ENCODE measurements at regions not wholly inside any gene's neighbourhood (a gene's known extent, or its start where the extent isn't known, plus 50 kb on each side); places are given as distances from the start of the nearest gene placed in this dataset.

DNA sequence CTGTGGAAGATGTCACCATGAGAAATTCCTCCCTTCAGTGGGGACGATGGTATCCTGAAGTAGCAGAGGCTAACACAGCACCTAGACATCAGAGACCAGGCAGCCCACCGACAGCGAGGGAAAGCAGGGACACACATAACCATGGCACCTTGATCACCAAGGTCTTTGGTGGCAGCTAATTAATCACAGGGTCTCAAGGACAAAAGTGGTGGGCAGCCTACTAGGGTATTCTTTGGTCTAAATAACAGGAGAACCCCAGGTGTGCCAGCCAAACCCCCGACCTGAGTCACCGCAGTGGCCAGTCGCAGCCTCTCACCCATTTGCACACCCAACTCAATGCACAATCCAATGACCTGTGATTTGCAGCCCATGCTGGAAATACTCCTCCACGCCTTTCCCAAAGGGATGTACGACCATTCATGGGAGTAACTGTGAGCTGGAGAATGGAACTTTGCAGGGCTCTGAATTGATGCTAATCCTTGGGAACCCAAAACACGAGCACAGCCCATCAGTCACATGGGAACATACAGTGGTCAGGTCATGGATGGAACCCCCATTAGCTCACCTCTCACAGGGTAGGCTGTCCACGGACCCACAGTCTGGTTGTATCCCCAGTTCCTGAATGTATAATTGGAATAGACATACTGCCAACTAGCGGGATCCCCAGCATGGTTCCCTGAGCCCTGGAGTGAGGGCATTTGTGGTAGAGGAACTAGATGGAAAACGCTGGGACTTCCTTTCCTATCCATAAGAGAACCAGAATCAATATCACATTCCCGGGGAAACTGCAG is 58.7 kb upstream of the C14orf180 start:
- no peak for DNase-seq

DNA sequence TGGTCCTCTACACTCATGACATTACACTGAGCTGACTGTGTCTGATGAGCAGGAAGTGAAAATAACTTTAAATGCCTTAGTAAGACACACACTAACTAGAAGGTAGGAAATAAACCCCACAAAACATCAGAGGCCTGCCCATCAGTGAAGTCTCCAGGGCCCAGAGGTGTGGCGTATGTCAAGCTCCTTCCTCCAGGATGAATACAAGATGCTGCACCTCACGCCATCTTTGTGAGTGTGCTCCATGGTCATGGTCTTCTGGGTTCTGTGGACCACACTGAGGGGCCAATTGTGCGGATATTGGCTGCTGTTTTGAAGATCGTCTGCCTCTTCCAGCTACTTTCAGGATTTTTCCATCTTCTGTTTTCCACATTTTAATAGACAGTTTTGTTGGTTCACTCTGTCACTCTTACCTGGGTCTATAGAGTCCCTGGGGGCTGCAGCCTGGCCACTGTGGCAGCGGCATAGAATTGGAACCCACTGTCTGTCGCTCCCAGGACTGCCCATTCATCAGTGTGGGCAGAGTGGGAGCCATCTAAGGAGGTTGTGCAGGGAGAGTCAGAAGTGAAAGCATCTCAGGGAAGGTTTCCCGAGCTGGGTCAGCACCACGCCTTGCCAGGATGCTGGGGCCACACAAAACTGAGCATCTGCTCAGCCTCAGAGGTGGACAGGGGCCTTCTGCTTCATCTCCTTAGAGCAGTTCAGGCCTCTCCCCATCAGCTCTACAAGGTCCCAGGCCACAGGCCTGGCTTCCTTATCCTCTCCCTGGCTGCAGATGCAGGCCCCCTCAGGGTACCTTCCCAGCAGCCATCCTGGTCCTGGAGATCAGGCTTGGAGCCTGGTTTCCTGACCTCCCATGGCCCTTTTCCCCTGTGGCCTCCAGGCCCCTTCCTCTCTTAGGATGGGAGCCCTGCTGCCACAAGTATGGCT is 57.5 kb upstream of the C14orf180 start:
- no peak for DNase-seq

DNA sequence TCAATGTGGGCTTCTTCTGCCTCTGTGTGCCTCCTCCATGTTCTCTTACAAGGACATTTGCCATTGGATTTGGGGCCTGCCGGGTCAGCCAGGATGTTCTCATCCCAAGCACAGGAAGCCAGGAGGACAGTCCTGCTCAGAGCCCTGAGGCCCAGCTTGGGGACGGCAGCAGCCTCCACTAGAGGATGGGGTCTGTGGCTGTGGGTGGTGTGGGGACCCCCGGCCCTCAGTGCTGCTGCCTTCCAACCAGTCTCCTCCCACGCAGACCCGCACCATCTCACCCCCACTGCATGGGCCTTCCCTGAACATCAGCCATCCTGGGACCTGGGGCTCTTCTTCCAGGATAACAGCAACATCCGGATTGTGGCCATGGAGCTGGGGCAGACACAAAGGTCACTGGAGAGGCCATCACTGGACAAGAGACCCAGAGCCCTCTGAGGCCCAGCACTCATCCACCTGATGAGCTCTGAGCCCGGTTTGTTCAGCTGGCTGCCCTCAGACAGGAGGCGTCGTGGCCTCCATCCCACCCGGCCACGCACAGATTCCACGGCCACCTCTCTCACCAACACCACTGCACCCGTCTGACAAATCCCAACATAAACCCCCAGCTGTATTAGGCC is 56.5 kb upstream of the C14orf180 start:
- DNase-seq, result no peak

DNA sequence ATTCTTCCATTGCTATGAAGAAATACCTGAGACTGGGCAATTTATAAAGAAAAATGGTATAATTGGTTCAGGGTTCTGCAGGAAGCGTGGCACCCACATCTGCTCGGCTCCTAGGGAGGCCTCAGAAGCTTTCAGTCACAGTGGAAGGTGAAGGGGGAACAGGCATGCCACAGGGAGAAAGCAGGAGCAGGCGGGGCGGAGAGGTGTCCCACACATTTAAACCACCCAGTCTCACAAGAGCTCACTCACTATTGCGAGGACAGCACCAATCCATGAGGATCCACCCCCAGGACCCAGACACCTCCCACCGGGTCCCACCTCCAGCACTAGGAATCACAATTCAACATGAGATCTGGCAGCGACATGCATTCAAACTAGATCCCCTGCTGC is 56.0 kb upstream of the C14orf180 start:
- no peak for DNase-seq

DNA sequence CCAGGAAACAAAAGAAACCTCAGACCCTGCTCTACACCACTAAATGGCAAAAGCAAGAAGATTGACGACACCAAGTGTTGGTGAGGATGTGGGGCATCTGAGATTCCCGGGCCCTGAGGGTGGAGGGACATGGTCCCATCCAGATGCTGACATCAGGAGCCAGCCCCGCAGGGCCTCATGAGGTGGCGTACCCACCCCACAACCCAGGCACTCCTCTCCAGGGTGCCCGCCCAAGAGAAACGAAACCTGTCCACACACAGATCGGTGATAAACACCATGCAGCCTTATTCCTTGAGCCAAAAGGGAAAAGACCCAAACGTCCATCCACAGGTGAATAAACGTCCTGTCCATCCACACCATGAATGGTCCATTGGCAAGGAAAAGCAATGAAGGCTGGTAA is 54.8 kb upstream of the C14orf180 start:
- DNase-seq, result no peak

DNA sequence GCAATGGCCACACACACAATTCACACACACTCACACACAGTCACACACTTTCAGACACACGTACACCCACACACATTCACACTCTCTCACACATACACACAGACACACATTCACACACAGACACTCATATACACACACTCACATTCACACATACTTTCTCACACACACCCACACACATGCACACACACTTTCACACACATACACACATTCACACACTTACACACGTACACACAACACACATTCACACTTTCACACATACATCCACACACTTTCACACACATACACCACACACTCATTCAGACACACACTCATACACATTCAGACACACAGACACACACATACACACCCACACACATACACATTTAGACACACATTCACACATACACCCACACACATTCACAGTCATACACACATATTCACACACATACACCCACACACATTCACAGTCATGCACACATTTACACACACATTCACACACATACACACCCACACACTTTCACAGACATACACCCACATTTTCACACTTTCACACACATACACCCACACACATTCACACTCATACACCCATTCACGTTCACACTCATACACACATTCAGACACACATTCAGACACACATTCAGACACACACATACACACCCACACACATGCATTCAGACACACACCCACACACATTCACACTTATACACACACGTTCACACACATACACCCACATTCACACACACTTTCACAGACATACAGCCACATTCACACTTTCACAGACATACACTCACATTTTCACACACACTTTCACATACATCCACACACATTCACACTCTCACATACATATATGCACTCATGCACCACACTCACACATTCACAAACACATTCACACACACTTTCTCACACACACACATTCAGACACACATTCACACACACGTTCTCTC is 52.6 kb upstream of the C14orf180 start:
- no peak for DNase-seq

DNA sequence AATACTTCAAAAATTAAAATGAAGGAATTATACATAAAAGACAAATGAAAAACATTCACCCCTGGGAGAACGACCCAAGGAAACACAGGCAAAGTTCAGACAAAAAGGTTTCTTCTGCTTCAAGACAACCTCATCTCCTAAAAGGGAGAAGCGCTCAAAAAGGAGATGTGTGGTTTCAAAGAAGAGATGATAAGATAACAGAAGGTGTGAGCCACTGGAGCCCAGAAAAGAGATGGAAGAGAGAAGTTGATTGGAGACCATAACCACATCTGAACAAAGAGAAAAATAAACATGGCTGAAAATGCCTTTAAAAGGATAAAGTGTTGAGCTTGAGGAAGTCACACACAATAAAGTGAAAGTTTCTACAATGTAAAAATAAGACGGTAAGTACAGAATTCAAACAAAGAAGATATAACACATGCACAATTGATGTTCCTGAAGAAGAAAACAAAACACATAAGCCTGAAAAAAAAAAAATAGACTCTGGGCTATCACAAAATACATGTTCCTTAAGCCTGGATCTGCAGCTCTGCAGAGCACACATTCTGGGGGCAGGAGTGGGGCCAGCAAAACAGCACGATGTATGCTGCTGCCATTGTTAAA is 51.6 kb upstream of the C14orf180 start:
- DNase-seq, result no peak

DNA sequence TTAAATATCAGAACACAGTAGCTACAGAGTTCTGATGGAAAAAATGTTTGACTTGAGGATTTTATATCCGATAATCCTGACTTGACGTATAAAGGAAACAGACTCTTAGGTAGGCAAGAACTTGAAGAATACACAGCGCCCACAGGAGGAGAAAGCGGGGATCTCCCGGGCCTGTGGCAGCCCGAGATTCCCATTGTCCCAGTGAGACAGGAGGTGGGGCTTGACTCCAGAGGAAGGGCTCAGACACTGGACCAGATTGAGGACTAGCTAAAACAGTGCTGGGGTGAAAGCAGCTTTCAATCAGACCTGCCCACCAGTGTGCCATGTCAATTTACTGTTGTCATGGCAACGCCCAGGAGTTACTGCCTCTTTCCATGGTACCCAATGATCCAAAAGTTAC is 51.1 kb upstream of the C14orf180 start:
- no peak for DNase-seq

Data from NCI-H1436 (cell line).